ENCODE measurements at regions not wholly inside any gene's neighbourhood (a gene's known extent, or its start where the extent isn't known, plus 50 kb on each side); places are given as distances from the start of the nearest gene placed in this dataset.

DNA sequence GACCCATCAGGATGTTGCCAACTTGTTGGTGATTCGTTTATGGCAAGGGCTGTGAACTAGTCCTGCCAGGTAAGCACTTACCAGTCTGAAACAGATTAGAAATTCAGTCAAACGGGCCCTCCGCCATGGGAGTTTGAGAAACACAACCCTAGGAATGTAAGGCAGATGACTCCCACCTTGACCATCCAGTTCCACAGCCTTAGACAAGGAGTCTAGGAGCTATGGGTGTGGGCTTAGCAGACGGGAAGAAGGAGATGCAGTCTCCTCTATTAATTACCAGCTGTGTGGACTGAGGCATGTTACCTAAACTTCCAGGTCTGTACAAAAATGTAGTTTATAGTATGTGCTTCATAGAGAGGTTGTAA is 319.4 kb upstream of the NCKAP5 start:
- DNase-seq (ENCODE audit: low spot score) (no peak), ATAC-seq (no peak)
- Histone ChIP-seq H2AFZ (no peak overlapping the region), H3K36me3 (ENCODE audit: insufficient read depth) (no peaks in the 10 kb centered on the region), H3K9me2 (ENCODE audit: insufficient read depth) (no peaks in the 10 kb centered on the region), H3K27ac (ENCODE audit: low read depth) (no peak overlapping the region), H3K4me3 (no peak overlapping the region), H3K4me2 (no peak overlapping the region), H3K27me3 (ENCODE audit: insufficient read depth) (no peaks in the 10 kb centered on the region), H3K4me1 (ENCODE audit: insufficient read depth) (no peaks in the 10 kb centered on the region; the same call in 1 of the 2 replicates), H3F3A (replicated peaks; ENCODE audit: low read depth) (no peaks in the 10 kb centered on the region), H3K79me2 (replicated peaks; ENCODE audit: insufficient read depth) (no peaks in the 10 kb centered on the region), H4K20me1 (replicated peaks; ENCODE audit: insufficient read depth) (no peaks in the 10 kb centered on the region)
- Mint-ChIP-seq H3K9me3 (0 out of 3 replicates have a peak, but pooled peaks cover 3% of the 10 kb centered on the region), H3K27ac (no peak overlapping the region), H3K4me3 (no peak overlapping the region), H3K27me3 (ENCODE audit: insufficient read depth, low read depth, poor library complexity) (peaks cover 7% of the 10 kb centered on the region), H3K36me3 (ENCODE audit: low read depth) (no peaks in the 10 kb centered on the region), H3K4me1 (peaks cover 12% of the 10 kb centered on the region)
- TF ChIP-seq, protein P1, sequence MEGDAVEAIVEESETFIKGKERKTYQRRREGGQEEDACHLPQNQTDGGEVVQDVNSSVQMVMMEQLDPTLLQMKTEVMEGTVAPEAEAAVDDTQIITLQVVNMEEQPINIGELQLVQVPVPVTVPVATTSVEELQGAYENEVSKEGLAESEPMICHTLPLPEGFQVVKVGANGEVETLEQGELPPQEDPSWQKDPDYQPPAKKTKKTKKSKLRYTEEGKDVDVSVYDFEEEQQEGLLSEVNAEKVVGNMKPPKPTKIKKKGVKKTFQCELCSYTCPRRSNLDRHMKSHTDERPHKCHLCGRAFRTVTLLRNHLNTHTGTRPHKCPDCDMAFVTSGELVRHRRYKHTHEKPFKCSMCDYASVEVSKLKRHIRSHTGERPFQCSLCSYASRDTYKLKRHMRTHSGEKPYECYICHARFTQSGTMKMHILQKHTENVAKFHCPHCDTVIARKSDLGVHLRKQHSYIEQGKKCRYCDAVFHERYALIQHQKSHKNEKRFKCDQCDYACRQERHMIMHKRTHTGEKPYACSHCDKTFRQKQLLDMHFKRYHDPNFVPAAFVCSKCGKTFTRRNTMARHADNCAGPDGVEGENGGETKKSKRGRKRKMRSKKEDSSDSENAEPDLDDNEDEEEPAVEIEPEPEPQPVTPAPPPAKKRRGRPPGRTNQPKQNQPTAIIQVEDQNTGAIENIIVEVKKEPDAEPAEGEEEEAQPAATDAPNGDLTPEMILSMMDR (conservative IDR thresholded peaks at IDR 0.05; ENCODE audit: low read depth in 2 of 2), result no peak
- no peak for TF ChIP-seq NANOG (IDR thresholded peaks at IDR 0.05; ENCODE audit: borderline replicate concordance)
- TF ChIP-seq, protein P2, sequence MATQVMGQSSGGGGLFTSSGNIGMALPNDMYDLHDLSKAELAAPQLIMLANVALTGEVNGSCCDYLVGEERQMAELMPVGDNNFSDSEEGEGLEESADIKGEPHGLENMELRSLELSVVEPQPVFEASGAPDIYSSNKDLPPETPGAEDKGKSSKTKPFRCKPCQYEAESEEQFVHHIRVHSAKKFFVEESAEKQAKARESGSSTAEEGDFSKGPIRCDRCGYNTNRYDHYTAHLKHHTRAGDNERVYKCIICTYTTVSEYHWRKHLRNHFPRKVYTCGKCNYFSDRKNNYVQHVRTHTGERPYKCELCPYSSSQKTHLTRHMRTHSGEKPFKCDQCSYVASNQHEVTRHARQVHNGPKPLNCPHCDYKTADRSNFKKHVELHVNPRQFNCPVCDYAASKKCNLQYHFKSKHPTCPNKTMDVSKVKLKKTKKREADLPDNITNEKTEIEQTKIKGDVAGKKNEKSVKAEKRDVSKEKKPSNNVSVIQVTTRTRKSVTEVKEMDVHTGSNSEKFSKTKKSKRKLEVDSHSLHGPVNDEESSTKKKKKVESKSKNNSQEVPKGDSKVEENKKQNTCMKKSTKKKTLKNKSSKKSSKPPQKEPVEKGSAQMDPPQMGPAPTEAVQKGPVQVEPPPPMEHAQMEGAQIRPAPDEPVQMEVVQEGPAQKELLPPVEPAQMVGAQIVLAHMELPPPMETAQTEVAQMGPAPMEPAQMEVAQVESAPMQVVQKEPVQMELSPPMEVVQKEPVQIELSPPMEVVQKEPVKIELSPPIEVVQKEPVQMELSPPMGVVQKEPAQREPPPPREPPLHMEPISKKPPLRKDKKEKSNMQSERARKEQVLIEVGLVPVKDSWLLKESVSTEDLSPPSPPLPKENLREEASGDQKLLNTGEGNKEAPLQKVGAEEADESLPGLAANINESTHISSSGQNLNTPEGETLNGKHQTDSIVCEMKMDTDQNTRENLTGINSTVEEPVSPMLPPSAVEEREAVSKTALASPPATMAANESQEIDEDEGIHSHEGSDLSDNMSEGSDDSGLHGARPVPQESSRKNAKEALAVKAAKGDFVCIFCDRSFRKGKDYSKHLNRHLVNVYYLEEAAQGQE (IDR thresholded peaks at IDR 0.05; ENCODE audit: unreplicated experiment), result no peak
- no peak for TF ChIP-seq POLR2AphosphoS5 (IDR thresholded peaks at IDR 0.05; ENCODE audit: low read depth)
- no peak for TF ChIP-seq EZH2phosphoT487 (IDR thresholded peaks at IDR 0.05; ENCODE audit: unreplicated experiment)
- TF ChIP-seq, protein P3, sequence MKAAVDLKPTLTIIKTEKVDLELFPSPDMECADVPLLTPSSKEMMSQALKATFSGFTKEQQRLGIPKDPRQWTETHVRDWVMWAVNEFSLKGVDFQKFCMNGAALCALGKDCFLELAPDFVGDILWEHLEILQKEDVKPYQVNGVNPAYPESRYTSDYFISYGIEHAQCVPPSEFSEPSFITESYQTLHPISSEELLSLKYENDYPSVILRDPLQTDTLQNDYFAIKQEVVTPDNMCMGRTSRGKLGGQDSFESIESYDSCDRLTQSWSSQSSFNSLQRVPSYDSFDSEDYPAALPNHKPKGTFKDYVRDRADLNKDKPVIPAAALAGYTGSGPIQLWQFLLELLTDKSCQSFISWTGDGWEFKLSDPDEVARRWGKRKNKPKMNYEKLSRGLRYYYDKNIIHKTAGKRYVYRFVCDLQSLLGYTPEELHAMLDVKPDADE (IDR thresholded peaks at IDR 0.05), result no peak
- no peak for TF ChIP-seq ZNF331 (CRISPR knock-in tag; IDR thresholded peaks at IDR 0.05; ENCODE audit: low read depth)
- no peak for TF ChIP-seq STAT1 (IDR thresholded peaks at IDR 0.05; ENCODE audit: unreplicated experiment)
- TF ChIP-seq ZNF114 (CRISPR knock-in tag; IDR thresholded peaks at IDR 0.05), result no peak

DNA sequence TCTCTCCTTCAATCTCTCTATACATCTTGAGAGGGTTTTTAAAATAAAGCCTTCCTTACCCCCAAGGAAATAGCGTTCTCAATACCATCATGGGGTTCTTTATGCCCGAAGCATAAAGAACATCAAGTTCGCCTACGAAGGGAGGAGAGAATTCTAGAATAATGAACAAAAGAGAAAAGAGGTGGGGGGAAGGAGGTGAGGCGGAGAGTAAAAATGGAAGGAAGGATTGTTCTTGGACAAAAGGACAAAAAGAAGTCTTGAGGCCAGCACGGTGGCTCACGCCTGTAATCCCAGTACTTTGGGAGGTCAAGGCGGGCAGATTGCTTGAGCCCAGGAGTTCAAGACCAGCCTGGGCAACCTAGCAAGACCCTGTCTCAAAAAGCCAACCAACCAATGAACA is 319.8 kb upstream of the NCKAP5 start:
- no peak overlapping the region for H3K4me3 Mint-ChIP-seq
- H3K27me3 Mint-ChIP-seq (ENCODE audit: insufficient read depth, low read depth, poor library complexity), result peaks cover 7% of the 10 kb centered on the region
- Histone ChIP-seq H3K36me3 (ENCODE audit: insufficient read depth) (no peaks in the 10 kb centered on the region), H4K20me1 (replicated peaks; ENCODE audit: insufficient read depth) (no peaks in the 10 kb centered on the region), H3F3A (replicated peaks; ENCODE audit: low read depth) (no peaks in the 10 kb centered on the region), H3K9me2 (ENCODE audit: insufficient read depth) (no peaks in the 10 kb centered on the region), H3K79me2 (replicated peaks; ENCODE audit: insufficient read depth) (no peaks in the 10 kb centered on the region), H3K4me1 (ENCODE audit: insufficient read depth) (no peaks in the 10 kb centered on the region; the same call in 1 of the 2 replicates), H3K4me2 (no peak overlapping the region), H3K27ac (ENCODE audit: low read depth) (no peak overlapping the region), H3K4me3 (no peak overlapping the region), H3K27me3 (ENCODE audit: insufficient read depth) (no peaks in the 10 kb centered on the region), H2AFZ (no peak overlapping the region)
- H3K36me3 Mint-ChIP-seq (ENCODE audit: low read depth), result no peaks in the 10 kb centered on the region
- H3K4me1 Mint-ChIP-seq, result peaks cover 12% of the 10 kb centered on the region
- no peak overlapping the region for H3K27ac Mint-ChIP-seq
- DNase-seq (ENCODE audit: low spot score) (no peak), ATAC-seq (no peak)
- H3K9me3 Mint-ChIP-seq, result 0 out of 3 replicates have a peak, but pooled peaks cover 3% of the 10 kb centered on the region
- TF ChIP-seq POLR2AphosphoS5 (IDR thresholded peaks at IDR 0.05; ENCODE audit: low read depth), result no peak
- TF ChIP-seq, protein P2 (IDR thresholded peaks at IDR 0.05; ENCODE audit: unreplicated experiment), result no peak

All from GM23338 (cell line).